ENCODE measurements at regions not wholly inside any gene's neighbourhood (a gene's known extent, or its start where the extent isn't known, plus 50 kb on each side); places are given as distances from the start of the nearest gene placed in this dataset.

GRCh38 chr18:34978533-34978893, 62.7 kb upstream of the MAPRE2 start:
- DNase-seq = no peak
- no peak for TF ChIP-seq CTCF (IDR thresholded peaks at IDR 0.05)
- no peak for TF ChIP-seq POLR2A (IDR thresholded peaks at IDR 0.05)
- peaks cover 0 to 13% of the 10 kb centered on the region in 2 donors for H3K4me1 ChIP-seq (replicated peaks in 1 of 2)
- intact Hi-C loops (cut with DNase I) = no loop called here
- no peaks in the 10 kb centered on the region for H3K36me3 ChIP-seq (replicated peaks in 1 of 2)
- H3K27ac ChIP-seq = peak overlapping the region in 3 of 5 donors; percentile 73 to 83 (median 83)
- 0 to 1% (median 0%) methylated on average over 5 of the region's 5 CpGs for WGBS, 4 donors
- H3K4me3 ChIP-seq = peak overlapping the region in 2 of 4 donors; percentile 75 to 76
- H3K27me3 ChIP-seq = no peaks in the 10 kb centered on the region
- no peaks in the 10 kb centered on the region for H3K9me3 ChIP-seq (replicated peaks in 1 of 3)

DNA sequence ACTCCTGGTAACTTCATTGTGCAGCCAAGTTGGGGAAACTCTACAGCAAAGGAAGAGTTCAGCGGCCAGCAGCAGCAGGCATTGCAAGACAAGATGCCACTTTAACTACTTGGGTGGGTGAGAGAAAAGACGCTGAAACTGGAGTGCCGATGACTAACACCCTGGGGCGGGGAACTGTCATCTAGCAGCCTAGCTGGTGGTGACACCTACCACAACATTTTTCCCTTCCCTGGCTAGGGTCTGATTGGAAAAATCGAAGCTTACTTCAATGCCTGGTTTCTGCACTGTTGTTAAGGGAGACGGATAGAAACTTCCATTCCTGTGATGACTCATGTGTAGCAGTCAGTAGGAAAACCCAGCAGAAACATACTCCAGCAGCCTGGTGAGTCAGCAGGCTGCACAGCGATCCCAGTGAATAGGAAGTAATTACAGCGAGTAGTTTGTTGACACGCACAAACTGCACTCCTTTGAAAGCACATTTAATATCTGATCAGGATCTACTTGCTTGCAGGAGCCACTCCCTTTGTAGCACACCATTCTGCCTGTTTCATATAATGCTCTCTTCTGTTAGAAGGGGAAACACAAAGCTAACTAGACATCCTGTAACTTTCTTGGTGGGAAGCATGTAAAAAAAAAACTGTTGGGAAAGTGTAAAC, 62.1 kb upstream of the MAPRE2 start:
- Histone ChIP-seq H3K4me1 (replicated peaks in 1 of 2) (peaks cover 0 to 13% of the 10 kb centered on the region in 2 donors), H3K4me3 (peak overlapping the region in 2 of 4 donors; percentile 75 to 76), H3K9me3 (replicated peaks in 1 of 3) (no peaks in the 10 kb centered on the region), H3K36me3 (replicated peaks in 1 of 2) (no peaks in the 10 kb centered on the region), H3K27me3 (no peaks in the 10 kb centered on the region), H3K27ac (peak overlapping the region in 4 of 5 donors; percentile 19 to 83 (median 78))
- intact Hi-C loops (cut with DNase I) = no loop called here
- DNase-seq = peak; percentile 66 to 89 (median 83)
- 0 to 2% (median 1%) methylated on average over 9 of the region's 9 CpGs for WGBS, 4 donors
- TF ChIP-seq CTCF (IDR thresholded peaks at IDR 0.05) (no peak), POLR2A (IDR thresholded peaks at IDR 0.05) (peak in 1 of 2 donors; percentile 65)

GRCh38 chr18:34981487-34981886, 59.7 kb upstream of the MAPRE2 start:
- intact Hi-C loops (cut with DNase I) = no loop called here
- peaks cover 0 to 13% of the 10 kb centered on the region in 2 donors for H3K4me1 ChIP-seq (replicated peaks in 1 of 2)
- no peaks in the 10 kb centered on the region for H3K27me3 ChIP-seq
- WGBS, 4 donors = 82 to 91% (median 90%) methylated on average over 2 of the region's 2 CpGs
- H3K9me3 ChIP-seq (replicated peaks in 1 of 3) = no peaks in the 10 kb centered on the region
- no peak overlapping the region for H3K4me3 ChIP-seq
- TF ChIP-seq CTCF (IDR thresholded peaks at IDR 0.05) (no peak), POLR2A (IDR thresholded peaks at IDR 0.05) (no peak)
- no peak overlapping the region for H3K27ac ChIP-seq
- no peak for DNase-seq
- H3K36me3 ChIP-seq (replicated peaks in 1 of 2) = no peaks in the 10 kb centered on the region

GRCh38 chr18:34985963-34986362, 55.2 kb upstream of the MAPRE2 start:
- no peaks in the 10 kb centered on the region for H3K27me3 ChIP-seq
- TF ChIP-seq CTCF (IDR thresholded peaks at IDR 0.05) (no peak), POLR2A (IDR thresholded peaks at IDR 0.05) (no peak)
- H3K36me3 ChIP-seq (replicated peaks in 1 of 2) = no peaks in the 10 kb centered on the region
- H3K4me3 ChIP-seq = no peak overlapping the region
- H3K9me3 ChIP-seq (replicated peaks in 1 of 3) = no peaks in the 10 kb centered on the region
- DNase-seq = no peak
- intact Hi-C loops (cut with DNase I) = no loop called here
- 83 to 95% (median 92%) methylated on average over 2 of the region's 2 CpGs for WGBS, 4 donors
- H3K4me1 ChIP-seq (replicated peaks in 1 of 2) = peaks cover 3 to 8% of the 10 kb centered on the region in 2 donors
- H3K27ac ChIP-seq = no peak overlapping the region
